Neural cell (in vitro differentiated cells): ENCODE measurements at regions not wholly inside any gene's neighbourhood (a gene's known extent, or its start where the extent isn't known, plus 50 kb on each side); places are given as distances from the start of the nearest gene placed in this dataset.

Experiments used
- H2AFZ ChIP-seq: fragments of 200-600, 300-800 bp; sonication (generic), shearing (Covaris generic); 2 replicates; pipeline ENCODE4 v1.6.0; 2014; ENCODE audit warnings: low read depth, mild to moderate bottlenecking, antibody characterized with exemption, low read length, moderate library complexity
- H3F3A ChIP-seq: fragments of 200-600 bp; shearing (Covaris generic); 2 replicates; pipeline ENCODE4 v1.6.1; 2016; ENCODE audit warnings: mild to moderate bottlenecking, moderate library complexity, mixed read lengths, antibody characterized with exemption, low read length; ENCODE audit not compliant: insufficient read depth, poor library complexity, severe bottlenecking
- H3K27ac ChIP-seq: fragments of 200-600, 300-800 bp; sonication (generic), shearing (Covaris generic); 2 replicates; pipeline ENCODE4 v1.5.1; 2014; ENCODE audit warnings: mild to moderate bottlenecking, low read length, moderate library complexity
- H3K27me3 ChIP-seq: fragments of 300-800, 200-600 bp; sonication (generic), shearing (Covaris generic); 2 replicates; pipeline ENCODE4 v1.6.0; 2014; ENCODE audit warnings: mild to moderate bottlenecking, low read depth, low read length, moderate library complexity; ENCODE audit not compliant: insufficient read depth
- H3K36me3 ChIP-seq: fragments of 300-800, 200-600 bp; sonication (generic), shearing (Covaris generic); 2 replicates; pipeline ENCODE4 v1.5.1; 2014; ENCODE audit warnings: mild to moderate bottlenecking, antibody characterized with exemption, low read length, moderate library complexity; ENCODE audit not compliant: insufficient read depth
- H3K4me2 ChIP-seq: fragments of 300-800, 200-600 bp; sonication (generic), shearing (Covaris generic); 2 replicates; pipeline ENCODE4 v1.6.0; 2014; ENCODE audit warnings: mild to moderate bottlenecking, low read length
- H3K4me3 ChIP-seq: fragments of 300-800, 200-600 bp; sonication (generic), shearing (Covaris generic); 2 replicates; pipeline ENCODE4 v1.5.1; 2014; ENCODE audit warnings: mild to moderate bottlenecking, low read length, moderate library complexity
- H3K79me2 ChIP-seq: fragments of 200-600 bp; shearing (Covaris generic); replicated peaks from 2 replicates; pipeline ENCODE4 v1.6.0; 2014; ENCODE audit warnings: mild to moderate bottlenecking, low read length, moderate library complexity; ENCODE audit not compliant: insufficient read depth
- H3K9ac ChIP-seq: fragments of 300-800, 200-600 bp; sonication (generic), shearing (Covaris generic); 2 replicates; pipeline ENCODE4 v1.6.1; 2016; ENCODE audit warnings: mild to moderate bottlenecking, low read length, mixed read lengths
- H3K9me2 ChIP-seq: fragments of 200-600 bp; shearing (Covaris generic); 2 replicates; pipeline ENCODE4 v1.6.1; 2016; ENCODE audit warnings: mild to moderate bottlenecking, low read length, mixed read lengths; ENCODE audit not compliant: insufficient read depth
- H3K9me3 ChIP-seq: fragments of 200-600, 300-800 bp; sonication (generic), shearing (Covaris generic); 2 replicates; pipeline ENCODE4 v1.6.1; 2016; ENCODE audit warnings: mild to moderate bottlenecking, mixed run types, low read length, moderate library complexity, mixed read lengths
- H4K20me1 ChIP-seq: fragments of 200-600 bp; shearing (Covaris generic); 2 replicates; pipeline ENCODE4 v1.6.1; 2016; ENCODE audit warnings: mild to moderate bottlenecking, mixed run types; ENCODE audit not compliant: insufficient read depth
- CTCF ChIP-seq: fragments of 450-650 bp; IDR thresholded peaks from 2 replicates; pipeline ENCODE4 v1.5.1; 2014; ENCODE audit warnings: antibody characterized with exemption, mild to moderate bottlenecking, moderate library complexity; ENCODE audit not compliant: poor library complexity, severe bottlenecking
- EP300 ChIP-seq: fragments of 450-650 bp; conservative IDR thresholded peaks from 2 replicates; pipeline ENCODE4 v1.6.1; 2014; ENCODE audit warnings: antibody characterized with exemption, mild to moderate bottlenecking, moderate library complexity; ENCODE audit not compliant: poor library complexity, severe bottlenecking
- EZH2 ChIP-seq: fragments of 200-600, 300-800 bp; shearing (Covaris generic), sonication (generic); IDR thresholded peaks from 2 replicates; pipeline ENCODE4 v1.6.1; 2014; ENCODE audit warnings: antibody characterized with exemption, low read length, borderline replicate concordance, mild to moderate bottlenecking; ENCODE audit not compliant: insufficient read depth, poor library complexity, severe bottlenecking
- MXI1 ChIP-seq: fragments of 450-650 bp; conservative IDR thresholded peaks from 2 replicates; pipeline ENCODE4 v1.6.1; 2014; ENCODE audit warnings: antibody characterized with exemption, mild to moderate bottlenecking; ENCODE audit not compliant: poor library complexity, severe bottlenecking
- POLR2AphosphoS5 ChIP-seq: IDR thresholded peaks from 2 replicates; pipeline ENCODE4 v1.6.1; 2012
- RAD21 ChIP-seq: fragments of 450-650 bp; conservative IDR thresholded peaks from 2 replicates; pipeline ENCODE4 v1.6.1; 2014; ENCODE audit warnings: antibody characterized with exemption, mild to moderate bottlenecking, moderate library complexity
- REST ChIP-seq: IDR thresholded peaks from 2 replicates; pipeline ENCODE4 v1.6.1; 2012; ENCODE audit warnings: borderline replicate concordance
- SMC3 ChIP-seq: fragments of 450-650 bp; conservative IDR thresholded peaks from 2 replicates; pipeline ENCODE4 v1.6.1; 2014; ENCODE audit warnings: antibody characterized with exemption, mild to moderate bottlenecking, moderate library complexity; ENCODE audit not compliant: poor library complexity
- TAF1 ChIP-seq: IDR thresholded peaks from 2 replicates; pipeline ENCODE4 v1.6.1; 2012; ENCODE audit warnings: low read depth

- no peaks in the 10 kb centered on the region for H3K27me3 ChIP-seq
- H3K9me2 ChIP-seq, result no peaks in the 10 kb centered on the region
- no peaks in the 10 kb centered on the region for H3F3A ChIP-seq
- no peaks in the 10 kb centered on the region for H3K9me3 ChIP-seq
- H3K9ac ChIP-seq, result no peak overlapping the region
- no peak overlapping the region for H3K27ac ChIP-seq
- no peaks in the 10 kb centered on the region for H3K36me3 ChIP-seq
- no peak overlapping the region for H3K4me2 ChIP-seq
- H2AFZ ChIP-seq, result no peak overlapping the region
- no peak for TF ChIP-seq EZH2
- TF ChIP-seq RAD21, result no peak
- no peak for TF ChIP-seq EP300
- TF ChIP-seq REST, result no peak
- no peak for TF ChIP-seq MXI1
- no peak for TF ChIP-seq CTCF
- H3K79me2 ChIP-seq, result no peaks in the 10 kb centered on the region
- H3K4me3 ChIP-seq, result no peak overlapping the region
- H4K20me1 ChIP-seq, result no peaks in the 10 kb centered on the region
Observed at GRCh38 chr1:14263225-14263624, 335.3 kb upstream of the KAZN start.

- no peaks in the 10 kb centered on the region for H3K36me3 ChIP-seq
- no peak overlapping the region for H3K27ac ChIP-seq
- H3K4me3 ChIP-seq, result no peak overlapping the region
- H3K9me3 ChIP-seq, result no peaks in the 10 kb centered on the region
- no peaks in the 10 kb centered on the region for H3K9me2 ChIP-seq
- H3K79me2 ChIP-seq, result no peaks in the 10 kb centered on the region
- H3F3A ChIP-seq, result no peaks in the 10 kb centered on the region
- no peak overlapping the region for H3K4me2 ChIP-seq
- no peak overlapping the region for H2AFZ ChIP-seq
- H3K27me3 ChIP-seq, result no peaks in the 10 kb centered on the region
- no peak overlapping the region for H3K9ac ChIP-seq
- no peak for TF ChIP-seq RAD21
- TF ChIP-seq SMC3, result no peak
- no peak for TF ChIP-seq POLR2AphosphoS5
- TF ChIP-seq MXI1, result no peak
- no peak for TF ChIP-seq TAF1
- TF ChIP-seq REST, result no peak
- TF ChIP-seq EP300, result no peak
- TF ChIP-seq CTCF, result no peak
- TF ChIP-seq EZH2, result no peak
- no peaks in the 10 kb centered on the region for H4K20me1 ChIP-seq
Observed at GRCh38 chr1:14263671-14264070, 334.8 kb upstream of the KAZN start.
